ENCODE measurements at regions not wholly inside any gene's neighbourhood (a gene's known extent, or its start where the extent isn't known, plus 50 kb on each side); places are given as distances from the start of the nearest gene placed in this dataset.

- TF ChIP-seq, protein P1, sequence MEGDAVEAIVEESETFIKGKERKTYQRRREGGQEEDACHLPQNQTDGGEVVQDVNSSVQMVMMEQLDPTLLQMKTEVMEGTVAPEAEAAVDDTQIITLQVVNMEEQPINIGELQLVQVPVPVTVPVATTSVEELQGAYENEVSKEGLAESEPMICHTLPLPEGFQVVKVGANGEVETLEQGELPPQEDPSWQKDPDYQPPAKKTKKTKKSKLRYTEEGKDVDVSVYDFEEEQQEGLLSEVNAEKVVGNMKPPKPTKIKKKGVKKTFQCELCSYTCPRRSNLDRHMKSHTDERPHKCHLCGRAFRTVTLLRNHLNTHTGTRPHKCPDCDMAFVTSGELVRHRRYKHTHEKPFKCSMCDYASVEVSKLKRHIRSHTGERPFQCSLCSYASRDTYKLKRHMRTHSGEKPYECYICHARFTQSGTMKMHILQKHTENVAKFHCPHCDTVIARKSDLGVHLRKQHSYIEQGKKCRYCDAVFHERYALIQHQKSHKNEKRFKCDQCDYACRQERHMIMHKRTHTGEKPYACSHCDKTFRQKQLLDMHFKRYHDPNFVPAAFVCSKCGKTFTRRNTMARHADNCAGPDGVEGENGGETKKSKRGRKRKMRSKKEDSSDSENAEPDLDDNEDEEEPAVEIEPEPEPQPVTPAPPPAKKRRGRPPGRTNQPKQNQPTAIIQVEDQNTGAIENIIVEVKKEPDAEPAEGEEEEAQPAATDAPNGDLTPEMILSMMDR (IDR thresholded peaks at IDR 0.05): no peak
- no peak for TF ChIP-seq POLR2A (IDR thresholded peaks at IDR 0.05)
These were observed 186.4 kb downstream of the DKK1 start for GRCh38 chr10:52500476-52500875.
